ENCODE measurements at regions not wholly inside any gene's neighbourhood (a gene's known extent, or its start where the extent isn't known, plus 50 kb on each side); places are given as distances from the start of the nearest gene placed in this dataset.

- no peak for DNase-seq (ENCODE audit: low read depth)
Measured at GRCh38 chr18:56173542-56174220, 464.7 kb downstream of the TXNL1 start.

GRCh38 chr18:56172527-56172926 is 465.9 kb downstream of the TXNL1 start:
- DNase-seq (ENCODE audit: low read depth) = no peak

- no peak for DNase-seq (ENCODE audit: low read depth)
Measured at GRCh38 chr18:56171848-56172247, 466.5 kb downstream of the TXNL1 start.

GRCh38 chr18:56168049-56168781 is 470.2 kb downstream of the TXNL1 start:
- DNase-seq (ENCODE audit: low read depth) = no peak

GRCh38 chr18:56167366-56167765 is 471.0 kb downstream of the TXNL1 start:
- no peak for DNase-seq (ENCODE audit: low read depth)

- no peak for DNase-seq (ENCODE audit: low read depth)
Measured at GRCh38 chr18:56166914-56167313, 471.5 kb downstream of the TXNL1 start.

- DNase-seq (ENCODE audit: low read depth) = no peak
Measured at GRCh38 chr18:56165601-56166355, 472.6 kb downstream of the TXNL1 start.

GRCh38 chr18:56162311-56163265 is 475.8 kb downstream of the TXNL1 start:
- no peak for DNase-seq (ENCODE audit: low read depth)

GRCh38 chr18:56161566-56162260 is 476.7 kb downstream of the TXNL1 start:
- DNase-seq (ENCODE audit: low read depth) = no peak

GRCh38 chr18:56158676-56159075 is 479.7 kb downstream of the TXNL1 start:
- no peak for DNase-seq (ENCODE audit: low read depth)

- no peak for DNase-seq (ENCODE audit: low read depth)
Measured at GRCh38 chr18:56157541-56157940, 480.9 kb downstream of the TXNL1 start.

GRCh38 chr18:56152551-56153310 is 485.7 kb downstream of the TXNL1 start:
- DNase-seq (ENCODE audit: low read depth) = no peak

- DNase-seq (ENCODE audit: low read depth) = no peak
Measured at GRCh38 chr18:56148373-56148772, 490.0 kb downstream of the TXNL1 start.

GRCh38 chr18:56146565-56146964 is 491.8 kb downstream of the TXNL1 start:
- no peak for DNase-seq (ENCODE audit: low read depth)

GRCh38 chr18:56142001-56142400 is 496.4 kb downstream of the TXNL1 start:
- DNase-seq (ENCODE audit: low read depth) = no peak

- DNase-seq (ENCODE audit: low read depth) = no peak
Measured at GRCh38 chr18:56139792-56140254, 498.6 kb downstream of the TXNL1 start.

GRCh38 chr18:56139372-56139771 is 499.0 kb downstream of the TXNL1 start:
- DNase-seq (ENCODE audit: low read depth) = no peak

- no peak for DNase-seq (ENCODE audit: low read depth)
Measured at GRCh38 chr18:56136105-56136504, 502.3 kb downstream of the TXNL1 start.

GRCh38 chr18:56130481-56130880 is 507.9 kb downstream of the TXNL1 start:
- no peak for DNase-seq (ENCODE audit: low read depth)

GRCh38 chr18:56128153-56128791 is 510.1 kb downstream of the TXNL1 start:
- DNase-seq (ENCODE audit: low read depth) = no peak

All from activated T-cell treated with anti-CD3 and anti-CD28 coated beads for 48 hours (primary cell).